Panc1 (cell line): ENCODE measurements at regions not wholly inside any gene's neighbourhood (a gene's known extent, or its start where the extent isn't known, plus 50 kb on each side); places are given as distances from the start of the nearest gene placed in this dataset.

Experiments
- ATAC-seq: fragments of 200-7000 bp; cut with Tn5 transposase; 2 replicates; pipeline ENCODE4 v1.9.1; 2020; ENCODE audit warnings: mild to moderate bottlenecking, moderate library complexity
- BruUV-seq: library from RNA; stranded (reverse); fragments of 400-500 nt; replicated peaks from 2 replicates; lab custom pipeline; 2021; lab: Mats Ljungman, UMichigan
- CTCF ChIA-PET: fragments of 300-600 bp; sonication (Branson Sonifier 250); formaldehyde crosslinking; loops from one replicate; lab custom pipeline; 2022; ENCODE audit warnings: antibody characterized with exemption; lab: Charles Lee
- POLR2A ChIA-PET: fragments of 300-600 bp; sonication (Branson Sonifier 250); formaldehyde crosslinking; loops from one replicate; lab custom pipeline; 2022; ENCODE audit warnings: antibody characterized with exemption; lab: Charles Lee
- DNase-seq: peaks from one replicate; pipeline ENCODE4 v3.0.0-alpha.2; 2010; ENCODE audit warnings: low read depth, low spot score
- H3K27ac ChIP-seq: 2 replicates; pipeline ENCODE4 v1.5.1; 2011; ENCODE audit warnings: mild to moderate bottlenecking, low read length, inconsistent platforms
- H3K27me3 ChIP-seq: fragments of 200-500 bp; sonication (Bioruptor generic); 2 replicates; pipeline ENCODE4 v1.6.0; 2014; ENCODE audit warnings: low read length, inconsistent platforms; ENCODE audit not compliant: control insufficient read depth, insufficient read depth
- H3K36me3 ChIP-seq: fragments of 200-500 bp; sonication (Bioruptor generic); 2 replicates; pipeline ENCODE4 v1.5.1; 2014; ENCODE audit warnings: inconsistent platforms, mild to moderate bottlenecking, low read length, moderate library complexity; ENCODE audit not compliant: control insufficient read depth, insufficient read depth
- H3K4me1 ChIP-seq: 2 replicates; pipeline ENCODE4 v1.5.1; 2011; ENCODE audit warnings: inconsistent platforms, mild to moderate bottlenecking, low read length, moderate library complexity; ENCODE audit not compliant: control insufficient read depth, insufficient read depth
- H3K4me3 ChIP-seq, 2 experiments: 2 replicates each; pipeline ENCODE4 v1.5.1; 2011 to 2012; ENCODE audit warnings: low read depth in 2 of 2, low read length in 2 of 2, mild to moderate bottlenecking in 2 of 2, inconsistent platforms in 1 of 2, moderate library complexity in 1 of 2
- H3K9me3 ChIP-seq: fragments of 200-500 bp; sonication (Bioruptor generic); 2 replicates; pipeline ENCODE4 v1.5.1; 2014; ENCODE audit warnings: low read depth, mild to moderate bottlenecking, inconsistent platforms, low read length, moderate library complexity; ENCODE audit not compliant: control insufficient read depth, insufficient read depth
- POLR2AphosphoS5 ChIP-seq: IDR thresholded peaks from 2 replicates; pipeline ENCODE4 v1.6.1; 2012; ENCODE audit warnings: mild to moderate bottlenecking, low read depth, low read length, moderate library complexity
- SIN3A ChIP-seq: IDR thresholded peaks from 2 replicates; pipeline ENCODE4 v1.6.1; 2012; ENCODE audit warnings: low read depth, mild to moderate bottlenecking, low read length, moderate library complexity, borderline replicate concordance; ENCODE audit not compliant: insufficient read depth
- TCF7L2 ChIP-seq: IDR thresholded peaks from 2 replicates; pipeline ENCODE4 v1.6.1; 2011; ENCODE audit warnings: mild to moderate bottlenecking, low read depth, low read length, inconsistent platforms
- in situ Hi-C: cut with HindIII; loops from 2 replicates; pipeline ENCODE4 v1.10.0; 2016; ENCODE audit warnings: low sequenced_read_pairs, low pct_unique_long_range_greater_than_20kb
- intact Hi-C: fragments of 100-400 bp; cut with micrococcal nuclease; formaldehyde crosslinking; loops from one replicate; pipeline ENCODE4 v1.10.0; 2022; ENCODE audit not compliant: unreplicated experiment
- TF ChIP-seq, protein P1 (sequence below): fragments of 450-650 bp; IDR thresholded peaks from 2 replicates; pipeline ENCODE4 v1.5.1; 2017; ENCODE audit warnings: mild to moderate bottlenecking
- TF ChIP-seq, protein P2 (sequence below), 2 experiments: IDR thresholded peaks; 2 replicates each; pipeline ENCODE4 v1.6.1; 2011 to 2012; ENCODE audit warnings: low read depth in 2 of 2, control low read depth in 1 of 2, low read length in 1 of 2, mild to moderate bottlenecking in 1 of 2, moderate library complexity in 1 of 2; ENCODE audit not compliant: insufficient read depth in 1 of 2

DNA sequence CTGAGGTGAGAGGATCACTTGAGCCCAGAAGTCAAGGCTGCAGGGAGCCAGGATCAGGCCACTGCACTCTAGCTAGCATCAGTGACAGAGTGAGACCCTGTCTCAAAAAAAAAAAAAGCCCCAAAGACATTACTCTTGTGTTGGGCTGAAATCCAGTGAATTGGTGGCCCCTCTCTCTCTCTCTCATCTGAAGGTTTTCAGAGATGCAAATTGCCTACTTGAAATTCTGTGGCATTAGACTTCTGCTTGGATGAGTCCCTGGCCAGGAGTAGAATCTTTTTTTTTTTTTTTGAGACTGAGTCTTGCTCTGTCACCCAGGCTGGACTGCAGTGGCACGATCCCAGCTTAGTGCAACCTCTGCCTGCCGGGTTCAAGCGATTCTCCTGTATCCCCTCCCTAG lies 112.0 kb upstream of the ATF7IP start:
- Histone ChIP-seq H3K27me3 (no peaks in the 10 kb centered on the region), H3K9me3 (no peaks in the 10 kb centered on the region; the same call in 1 of the 2 replicates), H3K4me1 (peaks cover 10% of the 10 kb centered on the region), H3K27ac (no peak overlapping the region), H3K4me3 (no peak overlapping the region), H3K36me3 (no peaks in the 10 kb centered on the region)
- ATAC-seq (no peak), DNase-seq (no peak)
- intact Hi-C loops = loop anchor here (10.0 kb wide), 2 partner anchors 111 to 141 kb away; partner anchors contain the start of gene ATF7IP
- BruUV-seq = no TSS peak
- in situ Hi-C loops = no loop called here
- POLR2A ChIA-PET = no interaction called here
- CTCF ChIA-PET = no interaction called here
- no peak for TF ChIP-seq TCF7L2
- no peak for TF ChIP-seq SIN3A
- TF ChIP-seq, protein P1, sequence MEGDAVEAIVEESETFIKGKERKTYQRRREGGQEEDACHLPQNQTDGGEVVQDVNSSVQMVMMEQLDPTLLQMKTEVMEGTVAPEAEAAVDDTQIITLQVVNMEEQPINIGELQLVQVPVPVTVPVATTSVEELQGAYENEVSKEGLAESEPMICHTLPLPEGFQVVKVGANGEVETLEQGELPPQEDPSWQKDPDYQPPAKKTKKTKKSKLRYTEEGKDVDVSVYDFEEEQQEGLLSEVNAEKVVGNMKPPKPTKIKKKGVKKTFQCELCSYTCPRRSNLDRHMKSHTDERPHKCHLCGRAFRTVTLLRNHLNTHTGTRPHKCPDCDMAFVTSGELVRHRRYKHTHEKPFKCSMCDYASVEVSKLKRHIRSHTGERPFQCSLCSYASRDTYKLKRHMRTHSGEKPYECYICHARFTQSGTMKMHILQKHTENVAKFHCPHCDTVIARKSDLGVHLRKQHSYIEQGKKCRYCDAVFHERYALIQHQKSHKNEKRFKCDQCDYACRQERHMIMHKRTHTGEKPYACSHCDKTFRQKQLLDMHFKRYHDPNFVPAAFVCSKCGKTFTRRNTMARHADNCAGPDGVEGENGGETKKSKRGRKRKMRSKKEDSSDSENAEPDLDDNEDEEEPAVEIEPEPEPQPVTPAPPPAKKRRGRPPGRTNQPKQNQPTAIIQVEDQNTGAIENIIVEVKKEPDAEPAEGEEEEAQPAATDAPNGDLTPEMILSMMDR = no peak
- no peak for TF ChIP-seq POLR2AphosphoS5
- TF ChIP-seq, protein P2, sequence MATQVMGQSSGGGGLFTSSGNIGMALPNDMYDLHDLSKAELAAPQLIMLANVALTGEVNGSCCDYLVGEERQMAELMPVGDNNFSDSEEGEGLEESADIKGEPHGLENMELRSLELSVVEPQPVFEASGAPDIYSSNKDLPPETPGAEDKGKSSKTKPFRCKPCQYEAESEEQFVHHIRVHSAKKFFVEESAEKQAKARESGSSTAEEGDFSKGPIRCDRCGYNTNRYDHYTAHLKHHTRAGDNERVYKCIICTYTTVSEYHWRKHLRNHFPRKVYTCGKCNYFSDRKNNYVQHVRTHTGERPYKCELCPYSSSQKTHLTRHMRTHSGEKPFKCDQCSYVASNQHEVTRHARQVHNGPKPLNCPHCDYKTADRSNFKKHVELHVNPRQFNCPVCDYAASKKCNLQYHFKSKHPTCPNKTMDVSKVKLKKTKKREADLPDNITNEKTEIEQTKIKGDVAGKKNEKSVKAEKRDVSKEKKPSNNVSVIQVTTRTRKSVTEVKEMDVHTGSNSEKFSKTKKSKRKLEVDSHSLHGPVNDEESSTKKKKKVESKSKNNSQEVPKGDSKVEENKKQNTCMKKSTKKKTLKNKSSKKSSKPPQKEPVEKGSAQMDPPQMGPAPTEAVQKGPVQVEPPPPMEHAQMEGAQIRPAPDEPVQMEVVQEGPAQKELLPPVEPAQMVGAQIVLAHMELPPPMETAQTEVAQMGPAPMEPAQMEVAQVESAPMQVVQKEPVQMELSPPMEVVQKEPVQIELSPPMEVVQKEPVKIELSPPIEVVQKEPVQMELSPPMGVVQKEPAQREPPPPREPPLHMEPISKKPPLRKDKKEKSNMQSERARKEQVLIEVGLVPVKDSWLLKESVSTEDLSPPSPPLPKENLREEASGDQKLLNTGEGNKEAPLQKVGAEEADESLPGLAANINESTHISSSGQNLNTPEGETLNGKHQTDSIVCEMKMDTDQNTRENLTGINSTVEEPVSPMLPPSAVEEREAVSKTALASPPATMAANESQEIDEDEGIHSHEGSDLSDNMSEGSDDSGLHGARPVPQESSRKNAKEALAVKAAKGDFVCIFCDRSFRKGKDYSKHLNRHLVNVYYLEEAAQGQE (IDR thresholded peaks at IDR 0.05; ENCODE audit: insufficient read depth in 1 of 2, low read depth in 2 of 2, low read length in 1 of 2) = no peak

DNA sequence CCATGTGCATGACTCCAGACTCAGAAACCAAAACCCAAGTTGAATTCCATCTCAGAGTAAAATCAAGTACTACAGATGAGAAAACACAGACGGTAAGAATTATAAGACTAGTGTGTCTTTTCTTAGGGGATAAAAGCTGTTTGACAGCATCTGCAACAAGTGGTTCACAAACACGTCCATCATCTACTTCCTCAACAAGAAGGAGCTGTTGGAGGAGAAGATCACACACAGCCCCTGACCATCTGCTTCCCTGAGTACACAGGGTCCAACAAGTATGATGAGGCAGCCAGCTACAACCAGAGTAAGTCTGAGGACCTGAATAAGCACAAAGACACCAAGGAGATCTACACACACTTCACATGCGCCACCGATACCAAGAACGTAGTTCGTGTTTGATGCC lies 110.7 kb upstream of the ATF7IP start:
- TF ChIP-seq POLR2AphosphoS5 (no peak), SIN3A (no peak), TCF7L2 (no peak)
- TF ChIP-seq, protein P1 = no peak
- TF ChIP-seq, protein P2 (IDR thresholded peaks at IDR 0.05; ENCODE audit: insufficient read depth in 1 of 2, low read depth in 2 of 2, low read length in 1 of 2) = no peak
- CTCF ChIA-PET = no interaction called here
- H3K27me3 ChIP-seq = no peaks in the 10 kb centered on the region
- no peaks in the 10 kb centered on the region for H3K36me3 ChIP-seq
- POLR2A ChIA-PET = no interaction called here
- in situ Hi-C loops (no loop called here), intact Hi-C loops (loop anchor here (10.0 kb wide), 2 partner anchors 110 to 140 kb away; partner anchors contain the start of gene ATF7IP)
- H3K4me3 ChIP-seq = no peak overlapping the region
- no peak overlapping the region for H3K27ac ChIP-seq
- DNase-seq = no peak
- no peak for ATAC-seq
- H3K4me1 ChIP-seq = peaks cover 14% of the 10 kb centered on the region
- no TSS peak for BruUV-seq
- no peaks in the 10 kb centered on the region; the same call in 1 of the 2 replicates for H3K9me3 ChIP-seq
